ENCODE measurements at regions not wholly inside any gene's neighbourhood (a gene's known extent, or its start where the extent isn't known, plus 50 kb on each side); places are given as distances from the start of the nearest gene placed in this dataset.

GRCh38 chr6:92044312-92044711, 1375.0 kb downstream of the EPHA7 start:
- DNase-seq (ENCODE audit: low read depth in 1 of 2, low spot score in 1 of 2) (no peak), ATAC-seq (no peak), FAIRE-seq (no peak)
- ChIA-PET POLR2A (no interaction called here), CTCF (no interaction called here)
- Histone ChIP-seq H3K4me2 (no peak overlapping the region), H3K4me3 (no peak overlapping the region), H3K9me3 (no peaks in the 10 kb centered on the region), H3K4me1 (no peaks in the 10 kb centered on the region), H3K27ac (no peak overlapping the region)
- TF ChIP-seq CEBPB (IDR thresholded peaks at IDR 0.05) = no peak

DNA sequence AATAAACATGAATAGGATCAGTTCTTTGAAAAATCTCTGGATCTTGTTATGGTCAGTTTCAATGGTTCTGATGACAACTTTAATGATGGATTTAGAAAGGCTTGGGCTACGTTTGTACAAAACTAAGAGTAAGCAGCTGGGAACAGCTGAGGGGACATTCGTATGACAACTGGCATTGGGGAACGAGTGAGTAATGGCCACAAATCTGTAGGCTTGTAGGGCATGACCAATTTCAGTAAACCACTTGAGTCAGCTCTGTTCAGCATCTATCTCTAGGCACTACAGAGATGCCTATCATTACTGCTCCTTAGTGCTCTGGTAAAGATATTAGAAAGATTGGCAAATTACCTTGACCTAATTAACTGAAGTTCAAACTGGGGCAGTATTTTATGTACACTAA, 1375.6 kb downstream of the EPHA7 start:
- Histone ChIP-seq H3K27ac (no peak overlapping the region), H3K4me2 (no peak overlapping the region), H3K4me1 (no peaks in the 10 kb centered on the region), H3K9me3 (no peaks in the 10 kb centered on the region), H3K4me3 (no peak overlapping the region)
- no peak for TF ChIP-seq SREBF2 (IDR thresholded peaks at IDR 0.05)
- TF ChIP-seq HOXB13 (CRISPR knock-in tag; IDR thresholded peaks at IDR 0.05; ENCODE audit: low read depth) = no peak
- TF ChIP-seq ZC3H11A (IDR thresholded peaks at IDR 0.05) = no peak
- no peak for TF ChIP-seq RNF2 (IDR thresholded peaks at IDR 0.05; ENCODE audit: borderline replicate concordance, low read depth)
- no peak for TF ChIP-seq CBX8 (IDR thresholded peaks at IDR 0.05)
- TF ChIP-seq KDM5A (IDR thresholded peaks at IDR 0.05) = no peak
- TF ChIP-seq, protein P1, sequence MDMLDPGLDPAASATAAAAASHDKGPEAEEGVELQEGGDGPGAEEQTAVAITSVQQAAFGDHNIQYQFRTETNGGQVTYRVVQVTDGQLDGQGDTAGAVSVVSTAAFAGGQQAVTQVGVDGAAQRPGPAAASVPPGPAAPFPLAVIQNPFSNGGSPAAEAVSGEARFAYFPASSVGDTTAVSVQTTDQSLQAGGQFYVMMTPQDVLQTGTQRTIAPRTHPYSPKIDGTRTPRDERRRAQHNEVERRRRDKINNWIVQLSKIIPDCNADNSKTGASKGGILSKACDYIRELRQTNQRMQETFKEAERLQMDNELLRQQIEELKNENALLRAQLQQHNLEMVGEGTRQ (IDR thresholded peaks at IDR 0.05) = no peak
- TF ChIP-seq, protein P2, sequence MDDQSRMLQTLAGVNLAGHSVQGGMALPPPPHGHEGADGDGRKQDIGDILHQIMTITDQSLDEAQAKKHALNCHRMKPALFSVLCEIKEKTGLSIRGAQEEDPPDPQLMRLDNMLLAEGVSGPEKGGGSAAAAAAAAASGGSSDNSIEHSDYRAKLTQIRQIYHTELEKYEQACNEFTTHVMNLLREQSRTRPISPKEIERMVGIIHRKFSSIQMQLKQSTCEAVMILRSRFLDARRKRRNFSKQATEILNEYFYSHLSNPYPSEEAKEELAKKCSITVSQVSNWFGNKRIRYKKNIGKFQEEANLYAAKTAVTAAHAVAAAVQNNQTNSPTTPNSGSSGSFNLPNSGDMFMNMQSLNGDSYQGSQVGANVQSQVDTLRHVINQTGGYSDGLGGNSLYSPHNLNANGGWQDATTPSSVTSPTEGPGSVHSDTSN (IDR thresholded peaks at IDR 0.05) = no peak
- no peak for TF ChIP-seq CHD4 (IDR thresholded peaks at IDR 0.05; ENCODE audit: borderline replicate concordance)
- no peak for TF ChIP-seq REST (IDR thresholded peaks at IDR 0.05)
- TF ChIP-seq, protein P3, sequence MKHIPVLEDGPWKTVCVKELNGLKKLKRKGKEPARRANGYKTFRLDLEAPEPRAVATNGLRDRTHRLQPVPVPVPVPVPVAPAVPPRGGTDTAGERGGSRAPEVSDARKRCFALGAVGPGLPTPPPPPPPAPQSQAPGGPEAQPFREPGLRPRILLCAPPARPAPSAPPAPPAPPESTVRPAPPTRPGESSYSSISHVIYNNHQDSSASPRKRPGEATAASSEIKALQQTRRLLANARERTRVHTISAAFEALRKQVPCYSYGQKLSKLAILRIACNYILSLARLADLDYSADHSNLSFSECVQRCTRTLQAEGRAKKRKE (CRISPR knock-in tag; IDR thresholded peaks at IDR 0.05; ENCODE audit: low read depth) = no peak
- no peak for TF ChIP-seq GATA3 (IDR thresholded peaks at IDR 0.05; ENCODE audit: borderline replicate concordance)
- no peak for TF ChIP-seq FOXS1 (CRISPR knock-in tag; IDR thresholded peaks at IDR 0.05)
- CTCF ChIA-PET = no interaction called here
- 0% methylated on average over 3 of the region's 3 CpGs for WGBS (ENCODE audit: missing lambda C conversion rate)
- DNase-seq (ENCODE audit: low read depth in 1 of 2, low spot score in 1 of 2) (no peak), ATAC-seq (no peak), FAIRE-seq (no peak)
- POLR2A ChIA-PET = no interaction called here

- no peak for FAIRE-seq
- TF ChIP-seq MAFK (IDR thresholded peaks at IDR 0.05; ENCODE audit: partially characterized antibody) = peak; percentile 33
- no peak for TF ChIP-seq SMC3 (IDR thresholded peaks at IDR 0.05)
Observed at GRCh38 chr6:92026878-92027277, 1392.5 kb downstream of the EPHA7 start.

More at GRCh38 chr6:92026878-92027277, 1392.5 kb downstream of the EPHA7 start:
- ATAC-seq (no peak), DNase-seq (ENCODE audit: low read depth in 1 of 2, low spot score in 1 of 2) (no peak)
- H3K4me3 ChIP-seq = no peak overlapping the region
- POLR2A ChIA-PET = no interaction called here
- CTCF ChIA-PET = no interaction called here
- H3K4me2 ChIP-seq = no peak overlapping the region
- no peaks in the 10 kb centered on the region for H3K9me3 ChIP-seq
- no peak overlapping the region for H3K27ac ChIP-seq
- no peaks in the 10 kb centered on the region for H3K4me1 ChIP-seq
- 0% methylated on average over 1 of the region's 1 CpG for WGBS (ENCODE audit: missing lambda C conversion rate)
